CD14-positive monocyte (primary cell): ENCODE measurements at regions not wholly inside any gene's neighbourhood (a gene's known extent, or its start where the extent isn't known, plus 50 kb on each side); places are given as distances from the start of the nearest gene placed in this dataset.

ENCODE experiments used
- DNase-seq, 3 donors: peaks; one replicate each; pipeline ENCODE4 v3.0.0-alpha.2; 2011 to 2022
- H2AFZ ChIP-seq: 2 replicates; pipeline ENCODE4 v1.6.0; 2012; ENCODE audit warnings: mild to moderate bottlenecking, low read depth, low read length, inconsistent platforms; ENCODE audit not compliant: insufficient read depth, poor library complexity, severe bottlenecking
- H3K27ac ChIP-seq, 2 donors: 1 replicate in 1 of 2; 2 replicates in 1 of 2; pipeline ENCODE4 v1.5.1; 2012 to 2013; ENCODE audit warnings: low read length in 2 of 2, control low read depth in 1 of 2, inconsistent platforms in 1 of 2, low read depth in 1 of 2, mild to moderate bottlenecking in 1 of 2
- H3K27me3 ChIP-seq, 2 donors: one replicate each; pipeline versions ENCODE4 v1.6.0 to v1.6.1; 2011 to 2013; ENCODE audit warnings: low read length in 2 of 2; ENCODE audit not compliant: control insufficient read depth in 2 of 2, insufficient read depth in 2 of 2
- H3K36me3 ChIP-seq, 2 donors: replicated peaks in 1 of 2; 1 replicate in 1 of 2; 2 replicates in 1 of 2; pipeline versions ENCODE4 v1.5.1 to v1.6.1; 2012 to 2013; ENCODE audit warnings: low read length in 2 of 2, control low read depth in 1 of 2, inconsistent platforms in 1 of 2, mild to moderate bottlenecking in 1 of 2; ENCODE audit not compliant: insufficient read depth in 2 of 2, control insufficient read depth in 1 of 2
- H3K4me1 ChIP-seq, 2 donors: 1 replicate in 1 of 2; 2 replicates in 1 of 2; pipeline versions ENCODE4 v1.5.1 to v1.6.1; 2012 to 2013; ENCODE audit warnings: low read length in 2 of 2, control low read depth in 1 of 2, inconsistent platforms in 1 of 2, mild to moderate bottlenecking in 1 of 2, moderate library complexity in 1 of 2; ENCODE audit not compliant: insufficient read depth in 2 of 2, control insufficient read depth in 1 of 2
- H3K4me2 ChIP-seq: replicated peaks from 2 replicates; pipeline ENCODE3; 2012; ENCODE audit warnings: low read length, moderate library complexity, mild to moderate bottlenecking; ENCODE audit not compliant: poor library complexity, severe bottlenecking; ENCODE audit errors: extremely low read depth
- H3K4me3 ChIP-seq, 3 experiments: fragments of 200-600 bp in 1 of 3; sonication (generic) in 1 of 3; replicated peaks in 1 of 3; 1 replicate in 2 of 3; 2 replicates in 1 of 3; pipeline ENCODE4 v1.5.1; 2011 to 2013; ENCODE audit warnings: low read length in 3 of 3, mild to moderate bottlenecking in 3 of 3, control low read depth in 2 of 3, low read depth in 2 of 3, inconsistent platforms in 1 of 3, moderate library complexity in 1 of 3
- H3K79me2 ChIP-seq: 2 replicates; pipeline ENCODE4 v1.6.0; 2012; ENCODE audit warnings: mild to moderate bottlenecking, control low read depth, inconsistent platforms, low read length, moderate library complexity; ENCODE audit not compliant: insufficient read depth
- H3K9ac ChIP-seq: 2 replicates; pipeline ENCODE4 v1.6.0; 2017; ENCODE audit warnings: low read length, mild to moderate bottlenecking; ENCODE audit not compliant: insufficient read depth, poor library complexity, severe bottlenecking
- H3K9me3 ChIP-seq, 2 donors: replicated peaks in 1 of 2; 1 replicate in 1 of 2; 2 replicates in 1 of 2; pipeline versions ENCODE4 v1.5.1 to v1.6.1; 2012 to 2013; ENCODE audit warnings: low read length in 2 of 2, control low read depth in 1 of 2; ENCODE audit not compliant: control insufficient read depth in 1 of 2, insufficient read depth in 1 of 2
- H4K20me1 ChIP-seq: 2 replicates; pipeline ENCODE4 v1.6.0; 2012; ENCODE audit warnings: mild to moderate bottlenecking, low read length, control low read depth, moderate library complexity; ENCODE audit not compliant: insufficient read depth
- H3K27ac Mint-ChIP-seq, 7 donors: one replicate each; pipeline ENCODE4 v1.8.0; 2020; ENCODE audit warnings: mild to moderate bottlenecking in 7 of 7, mixed read lengths in 7 of 7, moderate library complexity in 6 of 7, inconsistent platforms in 2 of 7
- H3K27me3 Mint-ChIP-seq, 3 donors: one replicate each; pipeline ENCODE4 v1.8.0; 2021 to 2022; ENCODE audit warnings: low read depth in 3 of 3, mild to moderate bottlenecking in 3 of 3, mixed read lengths in 3 of 3, moderate library complexity in 3 of 3, inconsistent platforms in 1 of 3
- H3K36me3 Mint-ChIP-seq, 2 donors: one replicate each; pipeline ENCODE4 v1.8.0; 2020; ENCODE audit warnings: mixed read lengths in 2 of 2, inconsistent platforms in 1 of 2, mild to moderate bottlenecking in 1 of 2
- H3K4me1 Mint-ChIP-seq: one replicate; pipeline ENCODE4 v1.8.0; 2020; ENCODE audit warnings: mild to moderate bottlenecking, mixed read lengths
- H3K4me3 Mint-ChIP-seq, 2 donors: one replicate each; pipeline ENCODE4 v1.8.0; 2020; ENCODE audit warnings: mild to moderate bottlenecking in 2 of 2, mixed read lengths in 2 of 2, moderate library complexity in 1 of 2
- H3K9me3 Mint-ChIP-seq, 7 donors: one replicate each; pipeline ENCODE4 v1.8.0; 2020 to 2022; ENCODE audit warnings: mixed read lengths in 7 of 7, mild to moderate bottlenecking in 6 of 7, moderate library complexity in 6 of 7, inconsistent platforms in 2 of 7
- CTCF ChIP-seq: fragments of 200-600 bp; IDR thresholded peaks from one replicate; pipeline ENCODE4 v1.8.0; 2022; ENCODE audit warnings: antibody characterized with exemption, mild to moderate bottlenecking
- WGBS: methylation state at CpG from one replicate; pipeline ENCODE4 v1.1.5; 2013; ENCODE audit warnings: missing lambda C conversion rate; ENCODE audit not compliant: insufficient coverage; 5-methylcytosine and 5-hydroxymethylcytosine counted together
- intact Hi-C, 2 donors: fragments of 100-400 bp; cut with micrococcal nuclease; formaldehyde crosslinking; loops; one replicate each; pipeline versions ENCODE4 v1.15.0 to v1.15.1; 2023

GRCh38 chr9:12497790-12498189, 195.4 kb upstream of the TYRP1 start:
- TF ChIP-seq CTCF, result no peak
- Histone ChIP-seq H3K4me3 (no peak overlapping the region), H3K9me3 (no peaks in the 10 kb centered on the region), H3K9ac (no peak overlapping the region), H2AFZ (no peak overlapping the region), H3K27ac (no peak overlapping the region), H3K4me1 (no peaks in the 10 kb centered on the region), H4K20me1 (no peaks in the 10 kb centered on the region), H3K27me3 (no peaks in the 10 kb centered on the region), H3K79me2 (no peaks in the 10 kb centered on the region), H3K36me3 (no peaks in the 10 kb centered on the region), H3K4me2 (no peak overlapping the region)
- H3K27me3 Mint-ChIP-seq, result no peaks in the 10 kb centered on the region
- H3K4me3 Mint-ChIP-seq, result no peak overlapping the region
- intact Hi-C loops, result no loop called here
- H3K27ac Mint-ChIP-seq, result no peak overlapping the region
- H3K4me1 Mint-ChIP-seq, result no peaks in the 10 kb centered on the region
- H3K36me3 Mint-ChIP-seq, result no peaks in the 10 kb centered on the region
- H3K9me3 Mint-ChIP-seq, result no peaks in the 10 kb centered on the region
- DNase-seq, result no peak

GRCh38 chr9:12502520-12502919, 190.7 kb upstream of the TYRP1 start:
- no peaks in the 10 kb centered on the region for H4K20me1 ChIP-seq
- intact Hi-C loops, result no loop called here
- Mint-ChIP-seq H3K9me3 (peaks cover 0 to 6% (median 1%) of the 10 kb centered on the region in 7 donors), H3K4me1 (no peaks in the 10 kb centered on the region), H3K4me3 (no peak overlapping the region), H3K36me3 (no peaks in the 10 kb centered on the region), H3K27me3 (no peaks in the 10 kb centered on the region), H3K27ac (no peak overlapping the region)
- H3K27me3 ChIP-seq, result no peaks in the 10 kb centered on the region
- no peak for TF ChIP-seq CTCF
- H3K79me2 ChIP-seq, result no peaks in the 10 kb centered on the region
- DNase-seq, result no peak
- no peak overlapping the region for H3K4me3 ChIP-seq
- no peaks in the 10 kb centered on the region for H3K9me3 ChIP-seq
- no peak overlapping the region for H3K4me2 ChIP-seq
- no peak overlapping the region for H3K27ac ChIP-seq
- no peaks in the 10 kb centered on the region for H3K36me3 ChIP-seq
- H3K9ac ChIP-seq, result no peak overlapping the region
- H3K4me1 ChIP-seq, result no peaks in the 10 kb centered on the region
- no CpG with 5 or more reads among the region's 4 CpGs for WGBS
- no peak overlapping the region for H2AFZ ChIP-seq
